GM18868 (cell line): ENCODE measurements at regions not wholly inside any gene's neighbourhood (a gene's known extent, or its start where the extent isn't known, plus 50 kb on each side); places are given as distances from the start of the nearest gene placed in this dataset.

ENCODE experiments used
- ATAC-seq: cut with Tn5 transposase; IDR thresholded peaks from one replicate; pipeline ENCODE4 v1.9.1; 2021; ENCODE audit warnings: mild to moderate bottlenecking, moderate library complexity; ENCODE audit not compliant: unreplicated experiment

DNA sequence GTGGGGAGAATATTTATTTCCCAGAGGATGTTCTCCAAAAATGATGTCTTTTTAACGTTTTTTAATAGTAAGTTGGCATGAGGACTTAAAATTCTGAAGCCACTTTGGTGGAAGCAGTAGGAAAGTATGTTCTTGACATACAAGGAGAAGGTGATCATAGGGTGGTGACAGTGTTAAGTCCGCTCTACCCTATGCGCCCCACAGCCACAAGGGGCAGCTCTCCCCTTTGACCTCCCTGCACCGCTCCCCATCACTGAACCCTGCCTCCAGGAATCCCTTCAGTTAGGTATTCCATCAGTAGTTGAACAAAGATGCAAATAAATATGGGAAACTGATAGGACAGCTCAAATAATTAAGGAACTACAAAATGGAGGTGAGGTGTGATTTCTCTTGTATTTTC is 111.4 kb downstream of the PLEKHG1 start:
- no peak for ATAC-seq

- no peak for ATAC-seq
Observed at GRCh38 chr6:150711584-150712504, 112.2 kb downstream of the PLEKHG1 start.

DNA sequence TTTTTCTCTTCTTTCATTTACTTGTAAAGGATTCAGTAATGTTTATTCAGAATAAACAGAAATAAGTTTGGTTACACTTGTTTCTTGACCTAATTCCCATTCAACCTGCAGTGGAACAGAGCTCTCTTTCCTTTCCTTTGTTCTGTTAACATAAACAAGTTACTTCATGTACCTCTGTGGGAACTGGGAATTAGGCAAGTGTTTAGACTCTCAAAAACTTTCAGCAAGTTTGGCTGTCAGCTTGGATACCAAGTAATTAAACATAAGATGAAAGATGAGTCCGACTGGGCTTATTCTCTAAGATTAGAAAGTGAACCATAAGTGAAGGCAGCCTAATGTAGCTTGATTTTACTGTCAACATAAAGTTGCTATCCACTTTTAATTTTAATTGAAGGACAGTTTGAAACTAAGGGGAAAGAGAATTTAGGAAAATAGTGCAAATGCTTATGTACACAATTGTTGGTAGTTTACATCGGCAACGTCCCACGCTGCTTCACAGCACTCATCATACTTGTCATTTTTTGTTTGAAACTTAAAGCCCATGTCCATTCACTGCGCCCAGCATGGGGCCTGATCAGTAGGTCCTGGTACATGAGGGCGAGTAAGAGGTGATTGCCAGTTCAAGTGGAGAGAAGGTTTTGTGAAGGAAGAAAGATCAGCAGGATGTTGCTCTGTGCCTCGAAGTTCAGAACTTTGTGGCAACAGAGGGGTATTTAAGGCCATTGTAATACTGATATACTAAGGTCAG is 113.0 kb downstream of the PLEKHG1 start:
- no peak for ATAC-seq

- no peak for ATAC-seq
Observed at GRCh38 chr6:150713487-150713886, 113.8 kb downstream of the PLEKHG1 start.

DNA sequence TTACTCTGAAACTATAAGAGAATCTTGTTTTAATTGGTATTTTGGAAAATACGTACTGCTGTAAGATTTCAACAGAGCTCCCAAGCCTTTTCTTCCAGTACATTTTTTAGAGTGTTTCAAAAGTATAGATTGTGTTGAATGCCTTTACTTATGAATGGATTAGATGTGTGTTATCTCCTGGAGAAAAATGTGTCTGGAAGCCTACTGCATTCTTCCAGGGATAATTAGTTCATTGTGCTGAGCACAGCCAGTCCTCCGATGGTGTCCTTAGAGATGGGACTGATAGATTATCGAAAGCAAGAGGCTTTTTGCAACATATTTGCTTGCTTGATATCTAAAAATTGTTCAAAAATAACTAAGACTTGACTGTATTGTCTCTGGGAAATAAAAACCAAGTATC is 114.2 kb downstream of the PLEKHG1 start:
- no peak for ATAC-seq

- ATAC-seq = no peak
Observed at GRCh38 chr6:150715133-150715532, 115.4 kb downstream of the PLEKHG1 start.

DNA sequence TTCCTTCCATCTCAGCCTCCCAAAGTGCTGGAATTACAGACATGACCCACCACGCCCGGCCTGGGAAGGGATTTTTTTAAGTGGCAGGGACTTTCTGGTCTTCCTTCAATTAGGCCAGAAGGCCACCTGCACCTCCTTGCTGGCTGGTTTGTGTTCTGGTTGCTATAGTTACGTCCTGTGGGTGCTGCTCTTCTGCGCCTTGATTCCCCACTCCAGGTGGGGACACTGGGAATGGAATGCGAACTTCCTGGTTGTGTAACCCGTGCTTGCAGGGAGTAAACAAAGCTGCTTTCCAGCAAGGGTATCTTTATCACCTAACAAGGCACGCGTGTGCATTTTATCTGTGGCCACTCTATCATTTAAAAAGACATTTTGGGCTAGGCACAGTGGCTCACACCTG is 117.7 kb downstream of the PLEKHG1 start:
- no peak for ATAC-seq

GRCh38 chr6:150719099-150719766 is 119.5 kb downstream of the PLEKHG1 start:
- ATAC-seq = no peak

GRCh38 chr6:150719831-150720230 is 120.1 kb downstream of the PLEKHG1 start:
- ATAC-seq = no peak

- ATAC-seq = peak; percentile 98
Observed at GRCh38 chr6:150720774-150721233, 121.1 kb downstream of the PLEKHG1 start.

DNA sequence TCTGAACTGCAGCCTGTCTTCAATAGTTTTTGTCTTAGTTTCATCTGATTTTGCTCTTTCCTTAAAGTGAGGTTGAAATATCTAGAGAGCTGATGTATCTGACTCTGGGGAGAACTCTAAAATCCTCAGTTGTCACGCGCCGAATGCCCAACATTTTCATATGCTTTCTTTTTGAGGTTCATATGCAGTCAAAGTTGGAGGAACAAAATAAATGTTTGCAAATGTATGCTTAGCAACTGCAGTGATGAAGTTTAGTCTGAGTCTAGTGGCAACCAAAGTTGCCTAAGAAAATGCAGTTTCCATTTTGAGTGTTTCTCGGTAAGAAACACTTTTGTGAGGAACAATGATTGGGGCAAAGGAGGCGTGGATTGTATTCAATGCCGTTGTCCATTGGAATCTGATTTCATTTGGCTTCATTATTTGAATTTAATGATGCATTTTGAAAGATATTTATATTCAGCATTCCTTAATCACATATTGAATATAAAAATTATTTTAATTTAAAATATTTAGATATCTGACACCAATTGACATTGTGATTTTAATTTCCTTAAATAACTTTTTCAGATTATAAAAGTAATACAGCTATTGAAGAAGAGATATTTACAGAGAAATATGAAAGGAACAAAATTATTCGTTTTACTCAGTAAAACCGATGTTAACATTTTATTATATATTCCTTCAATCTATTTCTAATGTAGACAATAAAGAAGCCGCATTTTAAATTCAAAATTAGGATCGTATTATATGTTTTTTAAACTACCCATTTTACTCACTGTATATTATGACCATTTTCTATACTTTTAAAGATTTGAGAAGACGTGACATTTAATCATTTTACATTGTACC is 122.0 kb downstream of the PLEKHG1 start:
- no peak for ATAC-seq

- no peak for ATAC-seq
Observed at GRCh38 chr6:150722614-150723344, 123.1 kb downstream of the PLEKHG1 start.

DNA sequence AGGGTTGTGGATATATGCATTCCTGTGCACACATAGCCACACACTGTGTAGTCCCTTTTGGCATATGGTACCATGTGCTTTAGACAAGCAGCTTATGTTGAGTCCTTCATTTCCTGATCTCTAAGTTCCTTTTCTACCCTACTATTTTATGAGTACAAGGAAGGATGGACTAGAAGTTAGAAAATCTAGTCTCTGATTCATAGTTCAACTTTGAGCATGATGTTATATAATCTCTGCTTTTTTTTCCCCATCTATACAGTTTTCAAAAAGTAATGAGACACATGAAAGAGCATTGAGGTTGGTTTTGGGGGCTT is 123.6 kb downstream of the PLEKHG1 start:
- no peak for ATAC-seq

DNA sequence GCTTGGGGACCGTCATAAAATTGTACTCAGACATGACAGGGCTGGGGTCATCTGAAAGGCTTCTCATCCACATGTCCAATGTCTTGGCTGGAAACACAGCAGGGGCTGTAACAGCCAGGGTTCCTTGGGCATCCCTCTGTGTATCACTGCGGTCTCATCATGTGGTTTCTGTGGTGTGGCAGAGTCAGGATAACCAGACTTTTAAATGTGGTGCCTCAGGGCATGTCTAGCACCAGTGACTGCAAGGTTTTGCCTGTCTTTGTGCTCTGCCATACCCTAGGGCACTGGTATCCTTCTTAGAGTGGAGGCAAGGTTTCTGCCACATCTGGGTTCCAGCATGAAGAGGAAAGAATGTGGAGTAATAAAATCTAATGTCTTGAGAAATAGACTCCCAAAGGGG is 124.2 kb downstream of the PLEKHG1 start:
- ATAC-seq = no peak

DNA sequence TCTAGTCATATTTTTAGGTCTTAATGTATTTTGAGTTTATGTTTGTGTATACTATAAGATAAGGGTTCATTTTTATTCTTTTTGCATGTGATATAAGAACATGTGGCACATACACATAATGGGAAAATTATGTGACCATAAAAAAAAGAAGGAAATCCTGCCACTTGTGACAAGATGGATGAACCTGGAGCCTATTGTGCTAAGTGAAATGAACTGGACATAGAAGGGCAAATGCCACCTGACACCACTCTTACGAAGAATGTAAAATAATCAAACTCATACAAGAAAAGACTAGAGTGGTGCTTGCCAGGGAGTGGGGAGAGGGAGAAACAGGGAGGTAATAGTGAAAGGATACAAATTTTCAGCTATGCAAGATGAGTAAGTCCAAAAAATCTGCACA is 126.1 kb downstream of the PLEKHG1 start:
- ATAC-seq = no peak

DNA sequence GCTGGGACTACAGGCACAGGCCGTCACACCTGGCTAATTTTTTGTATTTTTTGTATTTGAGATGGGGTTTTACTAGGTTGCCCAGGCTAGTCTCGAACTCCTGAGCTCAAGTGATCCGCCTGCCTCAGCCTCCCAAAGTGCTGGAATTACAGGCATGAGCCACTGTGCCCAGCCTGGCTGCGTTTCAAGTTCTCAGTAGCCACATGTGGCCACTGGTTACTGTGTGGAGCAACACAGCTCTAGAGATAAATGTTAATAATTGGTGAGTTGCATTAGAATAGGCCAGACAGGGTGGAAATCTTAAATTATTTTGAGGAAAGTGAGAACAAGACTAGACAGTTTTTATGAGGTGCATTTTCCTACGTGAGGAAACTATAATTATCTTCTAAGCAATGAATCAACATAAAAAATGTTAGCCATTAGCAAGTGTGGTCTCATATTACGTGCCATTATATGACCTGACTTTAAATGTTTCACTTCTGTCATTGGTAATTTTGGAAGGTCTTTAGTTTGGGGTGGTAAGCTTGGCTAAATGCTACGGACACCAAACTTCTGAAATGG is 129.6 kb downstream of the PLEKHG1 start:
- no peak for ATAC-seq

- ATAC-seq = no peak
Observed at GRCh38 chr6:150730801-150731457, 131.2 kb downstream of the PLEKHG1 start.

DNA sequence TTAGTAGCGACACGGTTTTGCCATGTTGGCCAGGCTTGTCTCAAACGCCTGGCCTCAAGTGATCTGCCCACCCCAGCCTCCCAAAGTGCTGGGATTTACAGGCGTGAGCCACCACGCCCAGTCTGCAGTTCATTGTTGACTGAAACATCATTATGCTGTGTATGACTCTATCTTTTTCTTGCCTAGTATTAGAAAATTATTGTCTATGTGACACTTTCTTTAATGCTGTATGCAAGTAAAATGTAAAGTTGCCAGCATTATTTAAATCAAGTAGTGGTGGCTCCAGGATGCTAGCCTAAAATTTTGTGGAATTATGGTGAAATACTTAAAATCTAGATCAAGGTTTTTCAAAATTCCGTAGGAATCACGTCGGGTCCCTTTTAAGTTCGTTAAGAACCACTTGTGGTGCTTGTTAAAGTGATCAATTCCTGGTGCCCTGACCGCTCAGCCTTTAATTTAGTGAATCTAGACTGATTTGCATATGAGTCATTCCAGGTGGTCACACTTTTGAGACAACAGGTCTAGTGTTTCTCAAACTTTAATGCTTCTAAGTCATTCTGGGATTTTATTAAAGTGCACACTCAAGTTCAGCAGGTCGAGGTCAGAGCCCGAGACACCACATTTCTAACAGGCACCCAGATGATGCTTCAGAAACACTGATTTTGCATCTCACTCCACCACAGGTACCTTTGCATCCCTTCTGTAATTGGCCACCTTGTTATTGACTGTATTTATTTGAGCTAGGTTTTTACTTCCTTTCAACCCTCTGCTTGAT is 132.6 kb upstream of the MTHFD1L start:
- ATAC-seq = peak; percentile 80
